GM12878 (cell line): ENCODE measurements at regions not wholly inside any gene's neighbourhood (a gene's known extent, or its start where the extent isn't known, plus 50 kb on each side); places are given as distances from the start of the nearest gene placed in this dataset.

ENCODE experiments used
- ATAC-seq: fragments of 200-7000 bp; cut with Tn5 transposase; 3 replicates; pipeline ENCODE4 v1.9.1; 2020; ENCODE audit warnings: mild to moderate bottlenecking, moderate library complexity
- BruUV-seq: library from RNA; stranded (reverse); fragments of 400-500 nt; replicated peaks from 2 replicates; lab custom pipeline; 2021; lab: Mats Ljungman, UMichigan
- CTCF ChIA-PET: fragments of 300-600 bp; sonication (Branson Sonifier 250); formaldehyde crosslinking; extraction: SDS; loops from one replicate; lab custom pipeline; 2021; ENCODE audit warnings: inconsistent platforms; lab: Yijun Ruan, JAX
- POLR2A ChIA-PET: fragments of 350-600 bp; formaldehyde crosslinking; extraction: SDS; loops from one replicate; lab custom pipeline; 2021; ENCODE audit warnings: inconsistent platforms; lab: Charles Lee
- RAD21 ChIA-PET: fragments of 300-600 bp; sonication (Branson Sonifier 250); formaldehyde crosslinking; loops from one replicate; lab custom pipeline; 2023; ENCODE audit warnings: antibody characterized with exemption; ENCODE audit not compliant: unreplicated experiment; lab: Charles Lee
- SMC1A ChIA-PET: fragments of 300-600 bp; sonication (Branson Sonifier 250); formaldehyde crosslinking; loops from one replicate; lab custom pipeline; 2023; ENCODE audit not compliant: unreplicated experiment, uncharacterized antibody; lab: Charles Lee
- DNase-seq: peaks from one replicate; pipeline ENCODE4 v3.0.0-alpha.2; 2011; ENCODE audit warnings: low read depth, low spot score
- FAIRE-seq: peaks from 3 replicates; lab custom pipeline; 2011; peaks lifted over from hg19 to GRCh38; lab: Jason Lieb, UNC
- H2AFZ ChIP-seq: 2 replicates; pipeline ENCODE4 v1.6.0; 2011; ENCODE audit warnings: low read depth, low read length, control low read depth; ENCODE audit not compliant: control insufficient read depth
- H3K27ac ChIP-seq: 2 replicates; pipeline ENCODE4 v1.5.1; 2011; ENCODE audit warnings: control low read depth; ENCODE audit not compliant: control insufficient read depth, insufficient read depth
- H3K27me3 ChIP-seq, 2 experiments: replicated peaks in 1 of 2; 2 replicates each; pipeline versions ENCODE4 v1.6.0 to v1.6.1; 2011; ENCODE audit warnings: low read length in 1 of 2; ENCODE audit not compliant: control insufficient read depth in 2 of 2, insufficient read depth in 2 of 2
- H3K36me3 ChIP-seq, 2 experiments: 2 replicates each; pipeline ENCODE4 v1.5.1; 2011; ENCODE audit warnings: low read length in 1 of 2; ENCODE audit not compliant: control insufficient read depth in 2 of 2, insufficient read depth in 2 of 2
- H3K4me1 ChIP-seq: 2 replicates; pipeline ENCODE4 v1.6.1; 2011; ENCODE audit warnings: mild to moderate bottlenecking, low read length, moderate library complexity, mixed read lengths; ENCODE audit not compliant: control insufficient read depth, insufficient read depth
- H3K4me2 ChIP-seq: 2 replicates; pipeline ENCODE4 v1.6.0; 2011; ENCODE audit warnings: control low read depth; ENCODE audit not compliant: control insufficient read depth, insufficient read depth
- H3K4me3 ChIP-seq: fragments of 200-600 bp; sonication (generic); 2 replicates; pipeline ENCODE4 v1.5.1; 2016
- H3K79me2 ChIP-seq: 2 replicates; pipeline ENCODE4 v1.6.0; 2011; ENCODE audit warnings: low read length; ENCODE audit not compliant: control insufficient read depth, insufficient read depth
- H3K9ac ChIP-seq: 2 replicates; pipeline ENCODE4 v1.8.0; 2011; ENCODE audit warnings: low read length, control low read depth, mixed read lengths; ENCODE audit not compliant: control insufficient read depth, insufficient read depth
- H3K9me3 ChIP-seq: replicated peaks from 3 replicates; pipeline ENCODE4 v1.5.1; 2011; ENCODE audit warnings: mild to moderate bottlenecking, low read length; ENCODE audit not compliant: control insufficient read depth, insufficient read depth
- H4K20me1 ChIP-seq: 2 replicates; pipeline ENCODE4 v1.6.0; 2011; ENCODE audit not compliant: control insufficient read depth, insufficient read depth
- BCL11A ChIP-seq: IDR thresholded peaks from 2 replicates; pipeline ENCODE4 v1.6.1; 2011; ENCODE audit warnings: low read depth, low read length
- BMI1 ChIP-seq: fragments of 450-650 bp; IDR thresholded peaks from 2 replicates; pipeline ENCODE4 v1.6.1; 2016; ENCODE audit warnings: mild to moderate bottlenecking, moderate library complexity, borderline replicate concordance
- DPF2 ChIP-seq: fragments of 450-650 bp; IDR thresholded peaks from 2 replicates; pipeline ENCODE4 v1.6.1; 2017; ENCODE audit warnings: mild to moderate bottlenecking
- KAT2A ChIP-seq: conservative IDR thresholded peaks from 2 replicates; pipeline ENCODE4 v1.6.1; 2011; ENCODE audit warnings: low read depth, low read length; ENCODE audit not compliant: control insufficient read depth
- MEF2B ChIP-seq: fragments of 450-650 bp; IDR thresholded peaks from 2 replicates; pipeline ENCODE4 v1.6.1; 2018; ENCODE audit warnings: mild to moderate bottlenecking, moderate library complexity; ENCODE audit not compliant: partially characterized antibody, poor library complexity, severe bottlenecking
- SMAD5 ChIP-seq: IDR thresholded peaks from 2 replicates; pipeline ENCODE4 v1.6.1; 2016; ENCODE audit warnings: antibody characterized with exemption, low read depth
- TCF7 ChIP-seq: IDR thresholded peaks from 2 replicates; pipeline ENCODE4 v1.6.1; 2014; ENCODE audit warnings: antibody characterized with exemption, borderline replicate concordance
- ZBED1 ChIP-seq: IDR thresholded peaks from 2 replicates; pipeline ENCODE4 v1.6.1; 2016; ENCODE audit warnings: borderline replicate concordance
- WGBS: methylation state at CpG from one replicate; pipeline ENCODE4 v1.1.6; 2016; ENCODE audit warnings: low lambda C conversion rate; ENCODE audit not compliant: insufficient replicate concordance, insufficient coverage; ENCODE audit errors: missing lambda C conversion rate; 5-methylcytosine and 5-hydroxymethylcytosine counted together
- in situ Hi-C: fragments of 300-500 bp; cut with MboI; formaldehyde crosslinking; loops from 9 replicates; pipeline ENCODE4 v1.14.3; 2018; ENCODE audit warnings: mixed read lengths
- intact Hi-C: fragments of 100-400 bp; cut with micrococcal nuclease; formaldehyde crosslinking; loops from one replicate; pipeline ENCODE4 v1.14.2; 2022; ENCODE audit not compliant: unreplicated experiment
- TF ChIP-seq, protein P1 (sequence below): IDR thresholded peaks from 2 replicates; pipeline ENCODE4 v1.6.1; 2011; ENCODE audit warnings: mild to moderate bottlenecking, low read depth, low read length, moderate library complexity; ENCODE audit not compliant: insufficient replicate concordance
- TF ChIP-seq, protein P2 (sequence below): fragments of 450-650 bp; formaldehyde crosslinking; IDR thresholded peaks from 2 replicates; pipeline ENCODE4 v1.4.0; 2020; ENCODE audit warnings: mild to moderate bottlenecking, moderate library complexity

DNA sequence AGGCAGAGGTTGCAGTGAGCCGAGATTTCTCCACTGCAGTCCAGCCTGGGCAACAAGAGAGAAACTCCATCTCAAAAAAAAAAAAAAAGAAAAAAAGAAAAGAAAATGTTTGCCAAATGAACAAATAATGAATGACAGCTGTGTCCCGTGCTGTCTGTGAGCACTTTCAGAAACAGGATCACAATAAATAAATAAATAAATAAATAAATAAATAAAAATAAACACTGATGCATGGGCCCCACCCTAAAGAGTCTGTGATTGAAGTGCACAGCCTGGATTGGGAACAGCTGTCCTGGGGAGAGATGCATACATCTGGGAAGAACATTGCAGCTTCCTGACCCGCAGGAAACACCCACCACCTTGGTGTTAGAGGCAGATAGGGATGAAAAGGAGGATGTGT is 123.6 kb downstream of the NPTX2 start:
- Histone ChIP-seq H3K4me1 (no peaks in the 10 kb centered on the region), H3K79me2 (no peaks in the 10 kb centered on the region), H3K9me3 (no peaks in the 10 kb centered on the region), H3K36me3 (no peaks in the 10 kb centered on the region), H4K20me1 (no peaks in the 10 kb centered on the region), H3K4me2 (no peak overlapping the region), H3K27ac (no peak overlapping the region), H3K9ac (no peak overlapping the region), H3K27me3 (no peaks in the 10 kb centered on the region), H3K4me3 (no peak overlapping the region), H2AFZ (no peak overlapping the region)
- ChIA-PET SMC1A (interaction anchor here (0.6 kb wide), 2 partner anchors 58 to 98 kb away, joined by 3 read pairs; no protein-coding TSS in a partner anchor), CTCF (no interaction called here), RAD21 (no interaction called here), POLR2A (no interaction called here)
- in situ Hi-C loops: no loop called here
- ATAC-seq: no peak
- TF ChIP-seq, protein P1, sequence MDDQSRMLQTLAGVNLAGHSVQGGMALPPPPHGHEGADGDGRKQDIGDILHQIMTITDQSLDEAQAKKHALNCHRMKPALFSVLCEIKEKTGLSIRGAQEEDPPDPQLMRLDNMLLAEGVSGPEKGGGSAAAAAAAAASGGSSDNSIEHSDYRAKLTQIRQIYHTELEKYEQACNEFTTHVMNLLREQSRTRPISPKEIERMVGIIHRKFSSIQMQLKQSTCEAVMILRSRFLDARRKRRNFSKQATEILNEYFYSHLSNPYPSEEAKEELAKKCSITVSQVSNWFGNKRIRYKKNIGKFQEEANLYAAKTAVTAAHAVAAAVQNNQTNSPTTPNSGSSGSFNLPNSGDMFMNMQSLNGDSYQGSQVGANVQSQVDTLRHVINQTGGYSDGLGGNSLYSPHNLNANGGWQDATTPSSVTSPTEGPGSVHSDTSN: no peak
- TF ChIP-seq BMI1 (no peak), ZBED1 (no peak), KAT2A (no peak), MEF2B (no peak), DPF2 (no peak), SMAD5 (no peak), BCL11A (no peak), TCF7 (no peak)
- TF ChIP-seq, protein P2, sequence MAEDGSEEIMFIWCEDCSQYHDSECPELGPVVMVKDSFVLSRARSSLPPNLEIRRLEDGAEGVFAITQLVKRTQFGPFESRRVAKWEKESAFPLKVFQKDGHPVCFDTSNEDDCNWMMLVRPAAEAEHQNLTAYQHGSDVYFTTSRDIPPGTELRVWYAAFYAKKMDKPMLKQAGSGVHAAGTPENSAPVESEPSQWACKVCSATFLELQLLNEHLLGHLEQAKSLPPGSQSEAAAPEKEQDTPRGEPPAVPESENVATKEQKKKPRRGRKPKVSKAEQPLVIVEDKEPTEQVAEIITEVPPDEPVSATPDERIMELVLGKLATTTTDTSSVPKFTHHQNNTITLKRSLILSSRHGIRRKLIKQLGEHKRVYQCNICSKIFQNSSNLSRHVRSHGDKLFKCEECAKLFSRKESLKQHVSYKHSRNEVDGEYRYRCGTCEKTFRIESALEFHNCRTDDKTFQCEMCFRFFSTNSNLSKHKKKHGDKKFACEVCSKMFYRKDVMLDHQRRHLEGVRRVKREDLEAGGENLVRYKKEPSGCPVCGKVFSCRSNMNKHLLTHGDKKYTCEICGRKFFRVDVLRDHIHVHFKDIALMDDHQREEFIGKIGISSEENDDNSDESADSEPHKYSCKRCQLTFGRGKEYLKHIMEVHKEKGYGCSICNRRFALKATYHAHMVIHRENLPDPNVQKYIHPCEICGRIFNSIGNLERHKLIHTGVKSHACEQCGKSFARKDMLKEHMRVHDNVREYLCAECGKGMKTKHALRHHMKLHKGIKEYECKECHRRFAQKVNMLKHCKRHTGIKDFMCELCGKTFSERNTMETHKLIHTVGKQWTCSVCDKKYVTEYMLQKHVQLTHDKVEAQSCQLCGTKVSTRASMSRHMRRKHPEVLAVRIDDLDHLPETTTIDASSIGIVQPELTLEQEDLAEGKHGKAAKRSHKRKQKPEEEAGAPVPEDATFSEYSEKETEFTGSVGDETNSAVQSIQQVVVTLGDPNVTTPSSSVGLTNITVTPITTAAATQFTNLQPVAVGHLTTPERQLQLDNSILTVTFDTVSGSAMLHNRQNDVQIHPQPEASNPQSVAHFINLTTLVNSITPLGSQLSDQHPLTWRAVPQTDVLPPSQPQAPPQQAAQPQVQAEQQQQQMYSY (CRISPR knock-in tag): no peak
- no peak for DNase-seq
- no TSS peak for BruUV-seq
- FAIRE-seq: no peak
- intact Hi-C loops: no loop called here
- WGBS: 0% methylated on average over 3 of the region's 3 CpGs
